HG02759 (cell line): ENCODE measurements at regions not wholly inside any gene's neighbourhood (a gene's known extent, or its start where the extent isn't known, plus 50 kb on each side); places are given as distances from the start of the nearest gene placed in this dataset.

Source experiments
- ATAC-seq: cut with Tn5 transposase; IDR thresholded peaks from one replicate; pipeline ENCODE4 v1.9.1; 2021; ENCODE audit warnings: mild to moderate bottlenecking, moderate library complexity; ENCODE audit not compliant: unreplicated experiment

GRCh38 chr2:48134704-48135103, 179.8 kb upstream of the FOXN2 start:
- no peak for ATAC-seq

- no peak for ATAC-seq
Measured at GRCh38 chr2:48135797-48136196, 178.7 kb upstream of the FOXN2 start.

GRCh38 chr2:48137829-48138228, 176.7 kb upstream of the FOXN2 start:
- ATAC-seq: no peak

GRCh38 chr2:48138898-48139297, 175.6 kb upstream of the FOXN2 start:
- ATAC-seq: no peak

GRCh38 chr2:48140586-48140985, 173.9 kb upstream of the FOXN2 start:
- no peak for ATAC-seq

- no peak for ATAC-seq
Measured at GRCh38 chr2:48144777-48145176, 169.7 kb upstream of the FOXN2 start.

- no peak for ATAC-seq
Measured at GRCh38 chr2:48145845-48146452, 168.5 kb upstream of the FOXN2 start.

- ATAC-seq: no peak
Measured at GRCh38 chr2:48146552-48146951, 167.9 kb upstream of the FOXN2 start.

- ATAC-seq: no peak
Measured at GRCh38 chr2:48147719-48148118, 166.8 kb upstream of the FOXN2 start.

- no peak for ATAC-seq
Measured at GRCh38 chr2:48148841-48149430, 165.5 kb upstream of the FOXN2 start.

- ATAC-seq: no peak
Measured at GRCh38 chr2:48157150-48157549, 157.3 kb upstream of the FOXN2 start.

- ATAC-seq: no peak
Measured at GRCh38 chr2:48161628-48162027, 152.9 kb upstream of the FOXN2 start.

GRCh38 chr2:48162742-48163141, 151.7 kb upstream of the FOXN2 start:
- ATAC-seq: no peak

- ATAC-seq: no peak
Measured at GRCh38 chr2:48165070-48165753, 149.3 kb upstream of the FOXN2 start.

GRCh38 chr2:48169141-48169592, 145.3 kb upstream of the FOXN2 start:
- ATAC-seq: no peak

GRCh38 chr2:48170281-48170680, 144.2 kb upstream of the FOXN2 start:
- ATAC-seq: no peak

GRCh38 chr2:48173141-48173540, 141.3 kb upstream of the FOXN2 start:
- no peak for ATAC-seq

- ATAC-seq: no peak
Measured at GRCh38 chr2:48174503-48174902, 140.0 kb upstream of the FOXN2 start.

GRCh38 chr2:48175254-48175653, 139.2 kb upstream of the FOXN2 start:
- ATAC-seq: no peak

GRCh38 chr2:48175656-48176055, 138.8 kb upstream of the FOXN2 start:
- ATAC-seq: no peak

GRCh38 chr2:48176876-48177275, 137.6 kb upstream of the FOXN2 start:
- ATAC-seq: no peak

GRCh38 chr2:48178611-48179010, 135.9 kb upstream of the FOXN2 start:
- no peak for ATAC-seq
